Ascending aorta (tissue), 2 donors: ENCODE measurements at regions not wholly inside any gene's neighbourhood (a gene's known extent, or its start where the extent isn't known, plus 50 kb on each side); places are given as distances from the start of the nearest gene placed in this dataset.

Source experiments
- DNase-seq, 2 donors: peaks; one replicate each; pipeline ENCODE4 v3.0.0-alpha.2; 2019; ENCODE audit warnings: low spot score in 2 of 2
- H3K27ac ChIP-seq, 2 donors: fragments of 200-600 bp; sonication (generic); one replicate each; pipeline ENCODE4 v1.5.1; 2016 to 2017; ENCODE audit warnings: mild to moderate bottlenecking in 1 of 2
- H3K27me3 ChIP-seq: fragments of 200-600 bp; sonication (generic); one replicate; pipeline ENCODE4 v1.5.1; 2017
- H3K36me3 ChIP-seq, 2 donors: fragments of 200-600 bp; sonication (generic); one replicate each; pipeline ENCODE4 v1.5.1; 2016
- H3K4me1 ChIP-seq, 2 donors: fragments of 200-600 bp; sonication (generic); one replicate each; pipeline ENCODE4 v1.5.1; 2016 to 2017; ENCODE audit warnings: mild to moderate bottlenecking in 1 of 2
- H3K4me3 ChIP-seq, 2 donors: fragments of 200-600 bp; sonication (generic); one replicate each; pipeline ENCODE4 v1.5.1; 2016 to 2017; ENCODE audit warnings: mild to moderate bottlenecking in 1 of 2
- H3K9me3 ChIP-seq, 2 donors: fragments of 200-600 bp; sonication (generic); one replicate each; pipeline ENCODE4 v1.5.1; 2016
- CTCF ChIP-seq, 3 experiments: fragments of 200-600 bp in 2 of 3; fragments of 450-650 bp in 1 of 3; sonication (generic) in 2 of 3; IDR thresholded peaks; one replicate each; pipeline ENCODE4 v1.5.1; 2016 to 2019; ENCODE audit warnings: antibody characterized with exemption in 3 of 3, mild to moderate bottlenecking in 1 of 3, moderate library complexity in 1 of 3
- intact Hi-C: fragments of 100-400 bp; cut with DNase I; formaldehyde crosslinking; loops from one replicate; pipeline ENCODE4 v1.15.1; 2023

- Histone ChIP-seq H3K36me3 (no peaks in the 10 kb centered on the region), H3K9me3 (no peaks in the 10 kb centered on the region), H3K4me1 (no peaks in the 10 kb centered on the region), H3K27ac (no peak overlapping the region), H3K27me3 (no peaks in the 10 kb centered on the region), H3K4me3 (no peak overlapping the region)
- no peak for TF ChIP-seq CTCF (IDR thresholded peaks at IDR 0.05)
- intact Hi-C loops = no loop called here
- DNase-seq = no peak
Measured at GRCh38 chr3:106401666-106402490, 533.1 kb upstream of the CBLB start.

DNA sequence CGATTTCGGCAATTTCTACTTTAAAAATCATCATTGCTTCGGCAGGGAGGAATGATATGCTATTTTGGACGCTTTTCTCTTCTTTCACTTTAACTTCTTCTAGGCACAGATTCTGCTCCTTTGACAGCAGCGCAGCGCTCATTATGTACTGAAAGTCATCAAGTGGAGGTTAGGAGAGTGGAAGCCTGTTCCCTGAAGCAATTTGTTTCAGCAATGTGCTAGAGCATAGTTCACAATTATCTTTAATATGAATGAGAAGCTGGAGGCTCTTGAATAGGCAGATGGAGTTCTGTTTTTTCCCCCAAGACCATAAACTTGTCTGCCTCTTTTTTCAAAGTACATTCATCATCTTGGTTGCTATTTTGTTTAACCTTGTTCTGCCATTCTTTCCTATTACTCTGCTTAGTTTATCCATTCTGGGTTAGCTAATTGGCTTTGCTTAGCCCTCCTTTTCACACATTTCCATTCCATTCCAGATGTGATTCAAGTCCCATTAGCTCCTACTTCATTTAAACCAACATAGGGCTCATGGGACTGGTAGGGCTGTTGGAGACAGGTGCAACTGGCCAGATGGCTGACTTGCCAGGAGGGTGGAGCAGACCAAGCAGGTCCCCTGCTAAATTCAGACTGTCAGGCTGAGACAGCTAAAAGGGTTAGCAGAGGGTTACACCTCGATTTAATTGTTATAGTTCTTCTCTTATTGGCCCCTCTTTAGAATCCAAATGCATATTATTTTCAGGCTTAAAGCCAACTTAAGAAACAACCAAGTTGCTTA is 534.7 kb upstream of the CBLB start:
- Histone ChIP-seq H3K27me3 (no peaks in the 10 kb centered on the region), H3K9me3 (no peaks in the 10 kb centered on the region), H3K4me1 (no peaks in the 10 kb centered on the region), H3K4me3 (no peak overlapping the region), H3K36me3 (no peaks in the 10 kb centered on the region), H3K27ac (no peak overlapping the region)
- no peak for DNase-seq
- no peak for TF ChIP-seq CTCF (IDR thresholded peaks at IDR 0.05)
- intact Hi-C loops = no loop called here

DNA sequence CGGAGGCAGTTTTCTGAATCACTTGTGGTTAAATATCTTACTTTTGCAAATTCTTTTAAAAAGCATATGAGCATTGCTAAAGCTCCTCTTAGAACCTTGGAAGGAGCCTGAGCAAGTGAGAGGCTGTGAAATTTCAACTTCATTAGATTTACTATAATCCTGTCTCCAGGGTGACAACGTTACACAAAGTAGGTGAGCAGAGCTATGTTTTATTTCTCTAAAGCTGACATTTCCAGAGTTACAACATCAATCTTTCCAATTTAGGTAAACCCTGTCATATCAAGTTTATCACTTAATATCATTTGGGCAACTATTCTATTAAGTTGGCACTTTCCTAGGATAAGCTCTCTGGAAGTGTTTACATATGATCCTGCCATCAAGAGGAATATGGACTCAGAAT is 544.9 kb upstream of the CBLB start:
- DNase-seq = no peak
- no peaks in the 10 kb centered on the region for H3K27me3 ChIP-seq
- intact Hi-C loops = no loop called here
- no peak for TF ChIP-seq CTCF (IDR thresholded peaks at IDR 0.05)
- H3K36me3 ChIP-seq = no peaks in the 10 kb centered on the region
- H3K9me3 ChIP-seq = no peaks in the 10 kb centered on the region
- no peak overlapping the region for H3K4me3 ChIP-seq
- no peak overlapping the region for H3K27ac ChIP-seq
- H3K4me1 ChIP-seq = no peaks in the 10 kb centered on the region

GRCh38 chr3:106420628-106421027 is 551.8 kb upstream of the CBLB start:
- Histone ChIP-seq H3K36me3 (no peaks in the 10 kb centered on the region), H3K9me3 (no peaks in the 10 kb centered on the region), H3K27ac (no peak overlapping the region), H3K27me3 (no peaks in the 10 kb centered on the region), H3K4me1 (no peaks in the 10 kb centered on the region), H3K4me3 (no peak overlapping the region)
- intact Hi-C loops = no loop called here
- no peak for TF ChIP-seq CTCF (IDR thresholded peaks at IDR 0.05)
- DNase-seq = no peak

DNA sequence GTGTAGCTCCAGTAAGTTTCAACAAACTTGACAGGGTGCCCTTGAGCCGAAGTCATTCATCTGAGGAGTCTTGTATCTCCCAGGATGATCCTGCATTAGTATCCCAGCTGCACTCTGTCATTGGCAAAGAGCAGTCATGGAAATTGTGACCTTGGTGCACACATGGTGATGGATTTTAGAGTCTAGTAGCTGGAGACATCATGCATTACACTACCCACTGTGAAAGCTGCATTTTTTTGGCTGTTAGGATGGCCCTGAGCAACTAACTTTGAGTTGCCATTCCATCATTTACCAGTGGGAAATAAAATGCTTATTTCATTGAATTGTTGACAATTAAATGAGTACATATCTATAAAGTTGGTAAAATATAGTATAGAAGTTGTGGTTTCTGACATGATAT is 552.6 kb upstream of the CBLB start:
- Histone ChIP-seq H3K27me3 (no peaks in the 10 kb centered on the region), H3K9me3 (no peaks in the 10 kb centered on the region), H3K36me3 (no peaks in the 10 kb centered on the region), H3K27ac (no peak overlapping the region), H3K4me3 (no peak overlapping the region), H3K4me1 (no peaks in the 10 kb centered on the region)
- DNase-seq = no peak
- intact Hi-C loops = no loop called here
- TF ChIP-seq CTCF (IDR thresholded peaks at IDR 0.05) = no peak
